KMS-11 (cell line): ENCODE measurements at regions not wholly inside any gene's neighbourhood (a gene's known extent, or its start where the extent isn't known, plus 50 kb on each side); places are given as distances from the start of the nearest gene placed in this dataset.
"Not testable (repeated sequence)": the region's sequence is repeated elsewhere in the genome, so short reads cannot be mapped to it uniquely, and the experiment has no call there.

Experiments used
- H2AFZ ChIP-seq: fragments of 200-600 bp; sonication (generic); 2 replicates; pipeline ENCODE4 v1.6.1; 2016; ENCODE audit warnings: antibody characterized with exemption, mixed run types, low read depth
- H3K27ac ChIP-seq: fragments of 200-600 bp; sonication (generic); 2 replicates; pipeline ENCODE4 v1.6.1; 2016; ENCODE audit warnings: mild to moderate bottlenecking, mixed run types
- H3K27me3 ChIP-seq: fragments of 200-600 bp; sonication (generic); 2 replicates; pipeline ENCODE4 v1.6.1; 2017; ENCODE audit warnings: mild to moderate bottlenecking, low read depth, mixed run types, moderate library complexity; ENCODE audit not compliant: insufficient read depth
- H3K36me3 ChIP-seq: fragments of 200-600 bp; sonication (generic); 2 replicates; pipeline ENCODE4 v1.6.1; 2017; ENCODE audit warnings: mild to moderate bottlenecking, mixed run types; ENCODE audit not compliant: insufficient read depth
- H3K4me1 ChIP-seq: fragments of 200-600 bp; sonication (generic); 2 replicates; pipeline ENCODE4 v1.6.1; 2016; ENCODE audit warnings: mild to moderate bottlenecking, low read depth, mixed run types; ENCODE audit not compliant: poor library complexity, severe bottlenecking
- H3K4me2 ChIP-seq: fragments of 200-600 bp; sonication (generic); 2 replicates; pipeline ENCODE4 v1.7.0; 2016; ENCODE audit warnings: mild to moderate bottlenecking, mixed run types
- H3K4me3 ChIP-seq: fragments of 200-600 bp; sonication (generic); IDR thresholded peaks from 2 replicates; pipeline ENCODE4 v1.6.1; 2017; ENCODE audit warnings: low read depth, low read length, mixed read lengths; ENCODE audit not compliant: insufficient read depth
- H3K79me2 ChIP-seq: fragments of 200-600 bp; sonication (generic); 2 replicates; pipeline ENCODE4 v1.6.1; 2016; ENCODE audit warnings: low read depth, mixed run types; ENCODE audit not compliant: insufficient read depth
- H3K9ac ChIP-seq: fragments of 200-600 bp; sonication (generic); 2 replicates; pipeline ENCODE4 v1.6.1; 2016; ENCODE audit warnings: mild to moderate bottlenecking, mixed run types
- H4K20me1 ChIP-seq: fragments of 200-600 bp; sonication (generic); 2 replicates; pipeline ENCODE4 v1.6.1; 2016; ENCODE audit warnings: mild to moderate bottlenecking, mixed run types; ENCODE audit not compliant: insufficient read depth
- CTCF ChIP-seq: fragments of 200-600 bp; sonication (generic); conservative IDR thresholded peaks from 2 replicates; pipeline ENCODE4 v1.6.1; 2017; ENCODE audit warnings: low read depth, mild to moderate bottlenecking, antibody characterized with exemption, low read length, moderate library complexity, mixed read lengths

GRCh38 chr22:48068323-48068885 lies 1306.0 kb downstream of the TBC1D22A start:
- Histone ChIP-seq H3K27me3 (no peaks in the 10 kb centered on the region; the same call in 1 of the 2 replicates), H3K27ac (no peak overlapping the region), H4K20me1 (no peaks in the 10 kb centered on the region), H3K4me1 (no peaks in the 10 kb centered on the region), H3K9ac (no peak overlapping the region), H3K4me3 (no peak overlapping the region), H3K4me2 (no peak overlapping the region), H3K36me3 (no peaks in the 10 kb centered on the region), H3K79me2 (no peaks in the 10 kb centered on the region), H2AFZ (no peak overlapping the region)
- TF ChIP-seq CTCF: no peak

- no peak overlapping the region for H3K9ac ChIP-seq
- TF ChIP-seq CTCF: no peak
Observed at GRCh38 chr22:48065892-48066291, 1303.4 kb downstream of the TBC1D22A start.

GRCh38 chr22:48061726-48062125 lies 1299.3 kb downstream of the TBC1D22A start:
- Histone ChIP-seq H3K9ac (no peak overlapping the region), H2AFZ (no peak overlapping the region), H3K4me1 (no peaks in the 10 kb centered on the region), H4K20me1 (no peaks in the 10 kb centered on the region), H3K27me3 (no peaks in the 10 kb centered on the region), H3K79me2 (no peaks in the 10 kb centered on the region), H3K27ac (no peak overlapping the region), H3K4me2 (no peak overlapping the region), H3K36me3 (no peaks in the 10 kb centered on the region), H3K4me3 (no peak overlapping the region)
- no peak for TF ChIP-seq CTCF

More at GRCh38 chr22:48065892-48066291, 1303.4 kb downstream of the TBC1D22A start:
- H3K36me3 ChIP-seq: no peaks in the 10 kb centered on the region
- no peak overlapping the region for H2AFZ ChIP-seq
- H3K4me2 ChIP-seq: no peak overlapping the region
- H4K20me1 ChIP-seq: no peaks in the 10 kb centered on the region
- H3K27ac ChIP-seq: no peak overlapping the region
- no peaks in the 10 kb centered on the region; the same call in 1 of the 2 replicates for H3K27me3 ChIP-seq
- no peaks in the 10 kb centered on the region for H3K79me2 ChIP-seq
- H3K4me3 ChIP-seq: no peak overlapping the region
- no peaks in the 10 kb centered on the region for H3K4me1 ChIP-seq

GRCh38 chr22:48060266-48060665 lies 1297.8 kb downstream of the TBC1D22A start:
- Histone ChIP-seq H3K36me3 (no peaks in the 10 kb centered on the region), H3K27me3 (no peaks in the 10 kb centered on the region), H3K4me3 (no peak overlapping the region), H2AFZ (no peak overlapping the region), H3K9ac (no peak overlapping the region), H3K4me2 (no peak overlapping the region), H3K4me1 (no peaks in the 10 kb centered on the region), H4K20me1 (no peaks in the 10 kb centered on the region), H3K79me2 (no peaks in the 10 kb centered on the region), H3K27ac (no peak overlapping the region)
- TF ChIP-seq CTCF: no peak

GRCh38 chr22:48059521-48059920 lies 1297.1 kb downstream of the TBC1D22A start:
- H3K4me1 ChIP-seq, H4K20me1 ChIP-seq, H3K27me3 ChIP-seq, H3K36me3 ChIP-seq, H3K4me2 ChIP-seq, H3K4me3 ChIP-seq, H3K79me2 ChIP-seq, H3K27ac ChIP-seq, H2AFZ ChIP-seq, H3K9ac ChIP-seq: not testable (repeated sequence)
